Activated T-cell treated with anti-CD3 and anti-CD28 coated beads, Interleukin-2, amount 50 U/mL, for 72 hours (primary cell): ENCODE measurements at regions not wholly inside any gene's neighbourhood (a gene's known extent, or its start where the extent isn't known, plus 50 kb on each side); places are given as distances from the start of the nearest gene placed in this dataset.

Experiments used
- ATAC-seq, 2 donors: fragments of 150-1000 bp; cut with Tn5 transposase; replicated peaks in 1 of 2; 2 replicates each; pipeline ENCODE4 v1.10.0; 2021; ENCODE audit warnings: moderate library complexity in 2 of 2, mild to moderate bottlenecking in 1 of 2
- DNase-seq, 2 donors: peaks; one replicate each; pipeline ENCODE4 v3.0.0; 2021 to 2022; ENCODE audit warnings: mixed read lengths in 1 of 2
- H3K27ac Mint-ChIP-seq: one replicate; pipeline ENCODE4 v1.8.0; 2022; ENCODE audit warnings: mild to moderate bottlenecking, moderate library complexity, mixed read lengths
- H3K27me3 Mint-ChIP-seq: one replicate; pipeline ENCODE4 v1.8.0; 2022; ENCODE audit warnings: low read depth, mixed read lengths
- H3K36me3 Mint-ChIP-seq, 2 donors: one replicate each; pipeline ENCODE4 v1.8.0; 2022; ENCODE audit warnings: mixed read lengths in 2 of 2, mild to moderate bottlenecking in 1 of 2; ENCODE audit not compliant: insufficient read depth in 2 of 2
- H3K4me1 Mint-ChIP-seq: one replicate; pipeline ENCODE4 v1.8.0; 2022; ENCODE audit warnings: low read depth, mixed read lengths
- H3K4me3 Mint-ChIP-seq, 2 donors: one replicate each; pipeline ENCODE4 v1.8.0; 2022; ENCODE audit warnings: mild to moderate bottlenecking in 2 of 2, mixed read lengths in 2 of 2, moderate library complexity in 2 of 2
- H3K9me3 Mint-ChIP-seq, 2 donors: one replicate each; pipeline ENCODE4 v1.8.0; 2022; ENCODE audit warnings: mixed read lengths in 2 of 2

DNA sequence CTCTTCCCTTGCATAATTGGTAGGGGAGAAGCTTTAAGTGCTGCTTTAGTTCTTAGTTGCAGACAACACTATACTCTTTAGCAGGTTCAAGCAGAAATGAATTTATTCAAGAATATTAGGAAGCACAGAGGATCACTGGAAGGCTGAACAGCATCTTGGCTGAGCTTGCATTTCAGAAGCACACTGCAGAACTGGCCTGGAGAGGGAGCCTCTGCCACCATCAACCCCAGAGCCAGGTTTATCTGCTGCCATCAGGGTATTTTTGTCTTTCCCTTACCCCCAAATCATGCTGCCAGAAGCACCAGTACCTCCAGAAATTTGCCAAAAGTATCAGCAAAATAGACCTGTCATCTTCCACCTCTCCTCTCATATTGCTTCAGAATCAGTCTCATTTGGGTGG is 440.7 kb downstream of the DMAC1 start:
- Mint-ChIP-seq H3K4me1 (no peaks in the 10 kb centered on the region), H3K27ac (no peak overlapping the region), H3K9me3 (no peaks in the 10 kb centered on the region), H3K27me3 (peaks cover 20% of the 10 kb centered on the region), H3K4me3 (no peak overlapping the region), H3K36me3 (no peaks in the 10 kb centered on the region)
- ATAC-seq (no peak), DNase-seq (no peak)

DNA sequence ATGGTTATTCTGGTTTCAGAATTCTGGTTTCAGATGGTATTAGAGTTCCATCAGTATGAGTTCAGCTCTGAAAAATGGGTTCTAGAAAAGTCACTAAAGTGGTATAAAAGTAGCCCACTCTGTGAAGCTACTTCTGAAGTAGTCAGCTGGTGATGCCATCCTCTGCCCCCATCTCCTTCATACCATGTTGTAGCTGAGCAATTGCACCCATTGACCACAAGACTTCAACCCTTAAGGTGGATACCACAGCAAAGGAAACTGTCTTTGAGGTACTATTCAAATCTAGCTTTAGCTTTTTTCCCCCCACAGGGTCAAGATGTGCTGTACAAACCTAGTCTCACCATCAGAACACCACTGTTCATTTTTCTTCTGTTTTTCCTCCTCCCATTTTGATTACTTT is 444.9 kb downstream of the DMAC1 start:
- Mint-ChIP-seq H3K4me3 (no peak overlapping the region), H3K9me3 (peaks cover 0 to 3% of the 10 kb centered on the region in 2 donors), H3K36me3 (peaks cover 0 to 1% of the 10 kb centered on the region in 2 donors), H3K27ac (no peak overlapping the region), H3K4me1 (no peaks in the 10 kb centered on the region), H3K27me3 (peaks cover 31% of the 10 kb centered on the region)
- no peak for ATAC-seq
- no peak for DNase-seq

DNA sequence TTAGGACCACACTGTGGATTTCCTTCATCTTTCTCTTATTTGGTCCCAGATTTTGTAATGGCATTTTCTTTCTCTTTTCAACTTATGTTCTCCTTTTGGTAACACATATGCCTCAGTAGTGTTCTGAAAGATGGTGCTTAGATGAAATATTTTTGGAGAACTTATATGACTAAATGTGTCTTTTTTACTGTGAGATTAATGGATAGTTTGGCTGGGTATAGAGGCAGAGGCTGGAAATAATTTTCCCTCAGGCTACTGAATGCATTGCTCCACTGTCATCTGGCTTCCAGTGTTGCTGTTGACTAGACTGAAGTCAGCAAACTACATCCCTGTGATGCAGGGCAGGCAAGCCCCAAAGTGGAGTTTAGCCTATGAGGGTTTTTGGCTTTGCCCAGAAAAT is 450.9 kb downstream of the DMAC1 start:
- H3K36me3 Mint-ChIP-seq: peaks cover 0 to 1% of the 10 kb centered on the region in 2 donors
- DNase-seq: no peak
- no peak for ATAC-seq
- peaks cover 13% of the 10 kb centered on the region for H3K27me3 Mint-ChIP-seq
- H3K9me3 Mint-ChIP-seq: peaks cover 6 to 7% of the 10 kb centered on the region in 2 donors
- no peak overlapping the region for H3K27ac Mint-ChIP-seq
- no peaks in the 10 kb centered on the region for H3K4me1 Mint-ChIP-seq
- H3K4me3 Mint-ChIP-seq: no peak overlapping the region

DNA sequence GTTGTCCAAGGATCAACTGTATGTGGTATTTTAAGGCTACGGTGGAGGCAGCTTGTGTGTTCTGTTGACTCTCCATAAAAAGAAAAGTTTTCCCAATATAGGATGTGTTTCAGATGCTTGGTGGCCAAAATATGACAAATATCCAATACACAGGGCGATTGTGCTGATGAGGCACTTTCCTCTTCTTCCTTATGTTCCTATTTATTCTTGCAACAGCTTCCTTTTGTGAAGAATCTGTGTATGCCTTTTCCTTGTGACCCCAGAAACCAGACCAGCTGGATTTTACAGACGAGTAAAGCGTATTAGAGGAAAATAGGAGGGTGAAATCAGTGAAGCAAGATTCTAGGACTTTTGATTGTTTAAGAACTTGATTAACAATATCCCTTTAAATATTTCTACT is 452.0 kb downstream of the DMAC1 start:
- Mint-ChIP-seq H3K27me3 (peaks cover 15% of the 10 kb centered on the region), H3K4me1 (no peaks in the 10 kb centered on the region), H3K4me3 (no peak overlapping the region), H3K36me3 (peaks cover 0 to 1% of the 10 kb centered on the region in 2 donors), H3K27ac (no peak overlapping the region), H3K9me3 (peaks cover 6 to 7% of the 10 kb centered on the region in 2 donors)
- no peak for DNase-seq
- no peak for ATAC-seq

DNA sequence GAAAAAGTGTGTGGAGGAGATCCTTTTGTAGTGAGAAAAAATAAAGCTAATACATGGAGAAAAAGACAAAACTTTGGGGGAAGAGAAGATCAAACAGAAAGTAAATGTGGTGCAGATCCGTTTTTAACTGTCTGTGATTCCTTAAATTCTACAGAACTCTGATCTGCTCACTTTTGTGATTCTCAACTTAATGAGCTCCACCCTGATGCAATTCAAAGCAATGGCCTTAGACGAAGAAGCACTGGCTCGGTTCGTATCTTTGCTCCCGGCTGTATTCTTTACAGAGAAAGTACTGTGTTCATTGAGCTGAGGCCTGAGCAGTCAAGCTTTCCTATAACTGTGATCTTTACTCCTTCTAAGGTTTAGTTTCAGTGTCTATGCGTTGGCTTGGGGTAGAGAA is 453.4 kb downstream of the DMAC1 start:
- peaks cover 5% of the 10 kb centered on the region for H3K4me1 Mint-ChIP-seq
- no peak overlapping the region for H3K4me3 Mint-ChIP-seq
- peaks cover 17% of the 10 kb centered on the region for H3K27me3 Mint-ChIP-seq
- ATAC-seq (no peak), DNase-seq (no peak)
- H3K36me3 Mint-ChIP-seq: no peaks in the 10 kb centered on the region
- peaks cover 6 to 7% of the 10 kb centered on the region in 2 donors for H3K9me3 Mint-ChIP-seq
- no peak overlapping the region for H3K27ac Mint-ChIP-seq

DNA sequence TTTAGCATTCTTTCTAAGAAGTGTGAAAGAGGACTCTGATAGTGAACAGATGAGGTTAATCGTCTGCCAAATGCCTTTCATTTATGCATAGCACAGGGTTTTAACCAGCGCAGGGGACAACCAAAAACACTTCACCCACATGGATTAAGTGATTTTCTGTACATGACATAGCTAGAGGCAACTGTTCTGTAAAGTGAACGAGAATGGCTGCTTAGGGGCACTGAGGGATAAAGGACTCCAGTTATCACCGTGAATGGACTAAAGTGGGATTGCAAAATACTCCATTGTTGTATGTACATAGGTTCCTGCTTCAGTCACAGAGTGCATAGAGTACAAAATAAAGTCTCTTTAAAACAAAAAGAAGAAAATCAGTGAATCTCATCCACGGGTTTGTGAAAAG is 456.8 kb downstream of the DMAC1 start:
- no peak for DNase-seq
- peaks cover 26% of the 10 kb centered on the region for H3K27me3 Mint-ChIP-seq
- H3K9me3 Mint-ChIP-seq: peaks cover 0 to 2% of the 10 kb centered on the region in 2 donors
- no peak for ATAC-seq
- H3K36me3 Mint-ChIP-seq: peaks cover 0 to 1% of the 10 kb centered on the region in 2 donors
- no peak overlapping the region for H3K27ac Mint-ChIP-seq
- H3K4me3 Mint-ChIP-seq: no peak overlapping the region
- H3K4me1 Mint-ChIP-seq: peaks cover 5% of the 10 kb centered on the region

DNA sequence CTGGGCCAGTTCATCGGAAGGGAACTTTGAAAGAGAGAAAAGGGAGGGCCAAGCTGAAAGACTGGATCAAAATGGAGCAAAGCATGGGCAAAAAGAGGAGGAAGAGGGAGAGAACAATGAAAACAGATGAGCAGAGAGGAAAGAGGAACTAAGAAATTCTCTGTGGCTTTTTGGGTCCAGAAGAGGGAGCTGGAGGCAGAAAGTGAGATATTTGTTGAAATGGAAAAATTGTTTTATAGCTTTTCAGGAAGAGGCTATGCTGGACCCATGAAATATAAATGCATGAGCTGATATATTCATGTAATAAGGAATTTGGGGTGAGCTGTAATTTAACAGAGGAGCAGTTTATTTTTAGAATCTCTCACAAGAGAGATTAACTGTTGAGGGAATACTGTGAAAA is 457.3 kb downstream of the DMAC1 start:
- no peak for DNase-seq
- ATAC-seq: no peak
- Mint-ChIP-seq H3K27me3 (peaks cover 31% of the 10 kb centered on the region), H3K36me3 (peaks cover 0 to 1% of the 10 kb centered on the region in 2 donors), H3K9me3 (peaks cover 0 to 2% of the 10 kb centered on the region in 2 donors), H3K4me1 (peaks cover 5% of the 10 kb centered on the region), H3K4me3 (no peak overlapping the region), H3K27ac (no peak overlapping the region)

DNA sequence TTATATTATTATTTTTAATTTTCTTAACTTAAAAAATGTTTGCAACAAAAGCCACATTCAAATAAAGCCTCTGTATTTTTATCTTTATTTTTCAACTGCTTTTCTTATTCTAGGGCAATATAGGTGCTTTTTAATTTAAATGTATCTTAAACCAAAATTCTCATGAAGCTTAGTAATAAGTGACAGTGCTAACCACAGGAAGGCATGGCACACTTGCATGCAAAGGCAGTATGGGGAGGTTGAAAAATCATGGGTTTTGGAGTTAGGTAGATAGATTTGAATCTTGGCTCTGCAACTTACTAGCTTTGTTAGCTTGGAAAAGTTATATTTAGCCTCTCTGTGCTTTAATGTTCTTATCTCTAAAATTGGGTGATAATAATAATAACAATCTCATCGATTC is 458.0 kb downstream of the DMAC1 start:
- no peak for DNase-seq
- Mint-ChIP-seq H3K4me1 (peaks cover 5% of the 10 kb centered on the region), H3K9me3 (peaks cover 0 to 2% of the 10 kb centered on the region in 2 donors), H3K36me3 (peaks cover 0 to 1% of the 10 kb centered on the region in 2 donors), H3K4me3 (no peak overlapping the region), H3K27ac (no peak overlapping the region), H3K27me3 (peaks cover 35% of the 10 kb centered on the region)
- no peak for ATAC-seq

DNA sequence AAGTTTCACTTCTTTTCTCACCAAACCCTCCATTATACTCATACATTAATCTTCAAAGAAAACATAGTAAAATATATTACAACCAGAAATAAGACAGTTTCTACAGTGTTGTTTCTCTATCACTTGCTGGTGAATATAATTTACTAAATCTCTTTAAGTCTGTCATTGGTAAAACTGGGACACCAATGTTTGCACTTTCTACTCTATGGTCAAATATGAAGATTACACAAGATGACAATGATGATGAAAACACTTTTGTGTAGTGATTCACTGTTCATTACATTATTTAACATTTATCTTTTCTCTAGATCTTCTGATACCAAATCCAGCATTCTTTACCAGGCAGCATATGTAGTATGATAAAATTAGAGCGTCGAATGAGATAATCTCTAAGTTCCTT is 459.1 kb downstream of the DMAC1 start:
- no peak overlapping the region for H3K4me3 Mint-ChIP-seq
- DNase-seq: no peak
- H3K4me1 Mint-ChIP-seq: peaks cover 5% of the 10 kb centered on the region
- H3K36me3 Mint-ChIP-seq: peaks cover 0 to 1% of the 10 kb centered on the region in 2 donors
- H3K27me3 Mint-ChIP-seq: peaks cover 35% of the 10 kb centered on the region
- ATAC-seq: no peak
- H3K9me3 Mint-ChIP-seq: peaks cover 0 to 2% of the 10 kb centered on the region in 2 donors
- no peak overlapping the region for H3K27ac Mint-ChIP-seq

DNA sequence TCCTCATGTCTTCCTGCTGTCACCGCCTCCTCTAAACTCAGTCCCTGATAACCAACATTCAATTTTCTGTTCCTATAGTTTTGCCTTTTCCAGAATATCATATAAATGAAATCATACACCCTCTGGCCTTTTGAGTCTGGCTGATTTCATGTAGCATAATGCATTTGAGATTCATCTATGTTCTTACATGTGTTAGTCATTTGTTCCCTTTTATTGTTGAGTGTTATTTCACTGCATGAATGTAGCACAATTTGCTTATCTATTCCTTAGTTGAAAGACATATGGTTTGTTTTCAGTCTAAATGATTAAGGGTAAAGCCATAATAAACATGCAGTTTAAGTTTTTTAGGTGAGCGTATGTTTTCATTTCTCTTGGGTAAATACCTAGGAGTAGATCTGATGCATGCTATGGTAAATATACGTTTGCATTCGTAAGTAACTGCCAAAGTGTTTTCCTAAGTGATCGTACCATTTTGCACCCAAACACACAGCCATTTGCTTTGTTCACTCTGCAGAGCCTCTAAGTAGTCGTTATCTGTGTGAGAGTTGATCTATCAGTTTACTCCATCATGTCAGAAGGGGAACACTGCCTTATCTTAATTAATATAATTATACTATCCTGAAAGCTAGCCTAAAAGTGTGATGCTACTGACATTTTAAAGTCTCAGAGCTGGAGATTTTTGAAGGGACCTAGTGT is 460.8 kb downstream of the DMAC1 start:
- Mint-ChIP-seq H3K4me1 (peaks cover 5% of the 10 kb centered on the region), H3K9me3 (no peaks in the 10 kb centered on the region), H3K27me3 (peaks cover 41% of the 10 kb centered on the region), H3K27ac (no peak overlapping the region), H3K4me3 (no peak overlapping the region), H3K36me3 (peaks cover 0 to 1% of the 10 kb centered on the region in 2 donors)
- DNase-seq (no peak), ATAC-seq (no peak)

DNA sequence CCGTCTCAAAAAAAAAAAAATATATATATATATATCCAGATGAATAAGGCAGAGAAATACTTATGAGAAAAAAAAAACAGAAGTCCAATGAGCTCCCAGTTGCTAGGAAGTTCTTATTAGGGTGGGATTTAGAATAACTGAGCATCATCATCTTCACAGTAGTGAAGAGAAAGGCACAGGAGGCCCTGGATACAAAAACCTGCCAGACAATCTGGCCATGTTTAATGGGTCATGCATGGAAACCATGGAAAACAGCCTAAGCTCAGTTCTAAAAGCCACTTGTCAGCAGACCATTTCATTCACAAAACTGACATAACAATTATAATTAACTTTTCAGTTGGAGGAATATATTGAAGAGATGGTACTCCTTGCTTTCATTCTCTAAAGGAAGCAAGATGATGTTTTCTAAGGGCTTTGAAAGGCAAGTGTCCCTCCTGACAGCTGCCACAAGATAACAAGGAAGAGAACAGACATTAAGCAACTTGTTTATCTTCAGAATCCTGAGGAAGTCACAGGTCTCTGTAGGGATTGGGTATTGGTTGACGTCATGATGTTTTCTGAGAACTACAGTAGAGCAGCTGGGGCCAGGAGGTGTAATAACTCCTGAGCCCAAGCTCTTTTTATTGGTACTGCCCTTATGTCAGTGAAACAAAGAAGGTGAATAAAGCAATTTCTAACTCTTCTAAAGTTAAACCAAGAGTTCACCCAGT is 463.1 kb downstream of the DMAC1 start:
- H3K9me3 Mint-ChIP-seq: no peaks in the 10 kb centered on the region
- H3K4me3 Mint-ChIP-seq: no peak overlapping the region
- peaks cover 0 to 1% of the 10 kb centered on the region in 2 donors for H3K36me3 Mint-ChIP-seq
- ATAC-seq (no peak), DNase-seq (no peak)
- H3K27ac Mint-ChIP-seq: no peak overlapping the region
- H3K4me1 Mint-ChIP-seq: no peaks in the 10 kb centered on the region
- peaks cover 33% of the 10 kb centered on the region for H3K27me3 Mint-ChIP-seq

DNA sequence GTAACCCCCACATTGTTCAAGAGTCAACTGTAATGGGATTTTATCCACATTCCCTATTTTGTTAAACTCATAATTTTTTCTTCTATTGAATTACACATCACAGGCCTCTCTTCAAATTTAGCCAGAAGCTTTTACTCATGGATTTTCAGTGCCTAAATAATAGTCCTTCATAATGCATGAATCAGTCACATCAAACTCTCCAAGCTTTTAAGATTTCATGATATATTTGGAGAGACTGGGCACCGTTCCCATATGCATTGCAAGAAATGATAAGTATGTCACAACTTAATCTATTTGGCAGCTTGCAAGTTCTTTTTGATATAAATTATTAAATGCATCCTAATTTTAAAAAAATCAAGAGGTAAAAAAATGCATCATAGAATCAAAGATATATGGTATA is 465.9 kb downstream of the DMAC1 start:
- no peaks in the 10 kb centered on the region for H3K9me3 Mint-ChIP-seq
- peaks cover 22% of the 10 kb centered on the region for H3K27me3 Mint-ChIP-seq
- no peak for DNase-seq
- H3K36me3 Mint-ChIP-seq: no peaks in the 10 kb centered on the region
- H3K4me1 Mint-ChIP-seq: no peaks in the 10 kb centered on the region
- H3K27ac Mint-ChIP-seq: no peak overlapping the region
- H3K4me3 Mint-ChIP-seq: no peak overlapping the region
- ATAC-seq: no peak

DNA sequence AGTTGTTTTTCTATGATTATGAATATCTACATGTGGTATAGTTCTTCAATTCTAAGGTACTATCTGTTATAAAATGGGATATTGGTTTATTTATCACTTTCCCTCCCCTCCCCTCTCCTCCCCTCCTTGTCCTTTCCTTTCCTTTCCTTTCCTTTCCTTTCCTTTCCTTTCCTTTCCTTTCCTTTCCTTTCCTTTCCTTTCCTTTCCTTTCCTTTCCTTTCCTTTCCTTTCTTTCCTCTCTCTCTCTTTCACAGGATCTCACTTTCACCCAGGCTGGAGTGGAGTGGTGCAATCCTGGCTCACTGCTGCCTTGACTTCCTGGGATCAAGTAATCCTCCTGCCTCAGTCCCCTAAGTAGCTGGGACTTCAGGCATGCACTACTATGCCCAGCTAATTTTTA is 466.8 kb downstream of the DMAC1 start:
- Mint-ChIP-seq H3K27me3 (peaks cover 22% of the 10 kb centered on the region), H3K9me3 (no peaks in the 10 kb centered on the region), H3K27ac (no peak overlapping the region), H3K4me3 (no peak overlapping the region), H3K4me1 (no peaks in the 10 kb centered on the region), H3K36me3 (no peaks in the 10 kb centered on the region)
- ATAC-seq (no peak), DNase-seq (no peak)

DNA sequence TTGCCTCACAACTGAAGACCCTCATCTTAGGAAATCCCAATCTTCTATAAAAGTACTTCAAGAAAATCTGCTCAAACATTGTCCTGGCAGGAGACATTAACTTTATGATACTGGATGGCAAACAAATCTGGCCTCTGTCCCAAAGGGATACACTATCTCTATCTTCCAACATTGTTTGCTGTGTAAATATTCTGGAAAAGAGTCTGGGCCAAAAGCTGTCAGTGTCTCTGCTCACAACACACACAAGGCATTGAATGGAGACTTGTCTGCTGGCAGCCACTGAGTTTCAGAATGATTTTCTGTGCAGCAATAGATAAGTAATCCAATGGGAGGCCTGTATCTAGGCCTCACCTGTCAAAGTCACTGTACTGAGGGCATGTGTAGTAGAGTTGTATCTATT is 471.1 kb downstream of the DMAC1 start:
- Mint-ChIP-seq H3K4me3 (no peak overlapping the region), H3K4me1 (no peaks in the 10 kb centered on the region), H3K27me3 (peaks cover 27% of the 10 kb centered on the region), H3K27ac (no peak overlapping the region), H3K36me3 (no peaks in the 10 kb centered on the region), H3K9me3 (no peaks in the 10 kb centered on the region)
- DNase-seq (no peak), ATAC-seq (no peak)
